K562 (cell line): ENCODE measurements at regions not wholly inside any gene's neighbourhood (a gene's known extent, or its start where the extent isn't known, plus 50 kb on each side); places are given as distances from the start of the nearest gene placed in this dataset.

Experiments
- ATAC-seq: fragments of 200-7000 bp; cut with Tn5 transposase; 3 replicates; pipeline ENCODE4 v1.9.1; 2020; ENCODE audit warnings: moderate library complexity
- BruUV-seq: library from RNA; stranded (reverse); fragments of 400-500 nt; replicated peaks from 2 replicates; lab custom pipeline; 2021; lab: Mats Ljungman, UMichigan
- CTCF ChIA-PET: fragments of 300-600 bp; formaldehyde crosslinking; extraction: SDS; loops from one replicate; lab custom pipeline; 2021; ENCODE audit warnings: low intra/inter-chr PET ratio; lab: Yijun Ruan, JAX
- POLR2A ChIA-PET: fragments of 300-600, 350-650 bp; sonication (Branson Sonifier 250); formaldehyde crosslinking; extraction: SDS; loops from one replicate; lab custom pipeline; 2021; ENCODE audit warnings: antibody characterized with exemption, inconsistent platforms; lab: Yijun Ruan, JAX
- DNase-seq, 4 experiments: peaks; one replicate each; pipeline versions ENCODE4 v3.0.0 to v3.0.0-alpha.2; 2011 to 2018; ENCODE audit warnings: low spot score in 3 of 4, mixed read lengths in 3 of 4; ENCODE audit errors: extremely low read depth in 1 of 4
- FAIRE-seq: peaks from 2 replicates; lab custom pipeline; 2011; peaks lifted over from hg19 to GRCh38; lab: Jason Lieb, UNC
- H2AFZ ChIP-seq: 2 replicates; pipeline ENCODE4 v1.6.0; 2011; ENCODE audit warnings: low read depth, low read length, control low read depth, inconsistent platforms
- H3K27ac ChIP-seq: fragments of 200-600 bp; 3 replicates; pipeline ENCODE4 v1.8.0; 2011; ENCODE audit warnings: low read depth, mild to moderate bottlenecking, control low read depth, inconsistent platforms, low read length, moderate library complexity, mixed read lengths; ENCODE audit errors: extremely low read depth
- H3K27me3 ChIP-seq, 2 experiments: fragments of 300-600 bp in 1 of 2; 2 replicates in 1 of 2; 3 replicates in 1 of 2; pipeline versions ENCODE4 v1.6.0 to v1.8.0; 2011; ENCODE audit warnings: inconsistent platforms in 2 of 2, low read length in 2 of 2, mild to moderate bottlenecking in 1 of 2, mixed read lengths in 1 of 2, moderate library complexity in 1 of 2; ENCODE audit not compliant: control insufficient read depth in 2 of 2, insufficient read depth in 2 of 2
- H3K36me3 ChIP-seq: fragments of 300-600 bp; 3 replicates; pipeline ENCODE4 v1.8.0; 2011; ENCODE audit warnings: mild to moderate bottlenecking, low read length, inconsistent platforms; ENCODE audit not compliant: control insufficient read depth, insufficient read depth
- H3K4me1 ChIP-seq, 2 experiments: fragments of 200-600 bp in 1 of 2; replicated peaks in 1 of 2; 2 replicates in 1 of 2; 3 replicates in 1 of 2; pipeline versions ENCODE4 v1.5.1 to v1.8.0; 2011; ENCODE audit warnings: inconsistent platforms in 2 of 2, low read length in 2 of 2, mild to moderate bottlenecking in 1 of 2, mixed read lengths in 1 of 2, moderate library complexity in 1 of 2; ENCODE audit not compliant: control insufficient read depth in 2 of 2, insufficient read depth in 2 of 2
- H3K4me2 ChIP-seq: 2 replicates; pipeline ENCODE4 v1.6.1; 2011; ENCODE audit warnings: low read length, control low read depth, inconsistent platforms, mixed read lengths; ENCODE audit not compliant: insufficient read depth
- H3K4me3 ChIP-seq: fragments of 200-600 bp; sonication (generic), shearing (Covaris generic); 2 replicates; pipeline ENCODE4 v1.5.1; 2016; ENCODE audit warnings: control low read depth, inconsistent platforms
- H3K79me2 ChIP-seq: fragments of 200-600 bp; 3 replicates; pipeline ENCODE4 v1.8.0; 2011; ENCODE audit warnings: low read length, inconsistent platforms; ENCODE audit not compliant: control insufficient read depth, insufficient read depth
- H3K9ac ChIP-seq, 2 experiments: 2 replicates each; pipeline versions ENCODE4 v1.6.0 to v1.6.1; 2011; ENCODE audit warnings: low read depth in 2 of 2, low read length in 2 of 2, control low read depth in 1 of 2, inconsistent platforms in 1 of 2, mild to moderate bottlenecking in 1 of 2, mixed read lengths in 1 of 2; ENCODE audit not compliant: insufficient read depth in 1 of 2
- H3K9me1 ChIP-seq: one replicate; pipeline ENCODE4 v1.6.0; 2011; ENCODE audit warnings: inconsistent platforms, mild to moderate bottlenecking, low read length, moderate library complexity; ENCODE audit not compliant: control insufficient read depth, insufficient read depth
- H3K9me3 ChIP-seq: replicated peaks from 2 replicates; pipeline ENCODE4 v1.5.1; 2011; ENCODE audit warnings: low read depth, low read length, inconsistent platforms; ENCODE audit not compliant: control insufficient read depth, insufficient read depth
- H4K20me1 ChIP-seq: replicated peaks from 2 replicates; pipeline ENCODE4 v1.6.1; 2011; ENCODE audit warnings: low read length, inconsistent platforms, mixed read lengths; ENCODE audit not compliant: control insufficient read depth, insufficient read depth
- BCOR ChIP-seq: fragments of 450-650 bp; IDR thresholded peaks from 2 replicates; pipeline ENCODE4 v1.6.1; 2016
- DMBX1 ChIP-seq: fragments of 250-450 bp; sonication (Bioruptor Pico); IDR thresholded peaks from 2 replicates; pipeline ENCODE4 v1.8.0; 2022; ENCODE audit warnings: inconsistent platforms, mild to moderate bottlenecking, moderate library complexity, borderline replicate concordance
- HCFC1 ChIP-seq: IDR thresholded peaks from 2 replicates; pipeline ENCODE4 v1.6.1; 2012; ENCODE audit warnings: low read depth, low read length, improper control_type of control experiment
- HIVEP1 ChIP-seq: fragments of 250-450 bp; sonication (Bioruptor Pico); IDR thresholded peaks from 2 replicates; pipeline ENCODE4 v1.4.0; 2020; ENCODE audit warnings: mild to moderate bottlenecking
- NBN ChIP-seq: fragments of 450-650 bp; IDR thresholded peaks from 2 replicates; pipeline ENCODE4 v1.6.1; 2016; ENCODE audit warnings: low read depth, mild to moderate bottlenecking
- ZNF316 ChIP-seq: fragments of 450-650 bp; IDR thresholded peaks from 2 replicates; pipeline ENCODE4 v1.6.1; 2016
- WGBS: fragments of 100-300 bp; shearing (Covaris generic); methylation state at CpG from one replicate; pipeline ENCODE4 v1.1.6; 2016; ENCODE audit warnings: low coverage, mixed read lengths; ENCODE audit not compliant: insufficient coverage; ENCODE audit errors: missing lambda C conversion rate; 5-methylcytosine and 5-hydroxymethylcytosine counted together
- in situ Hi-C: fragments of 300-500 bp; cut with MboI; formaldehyde crosslinking; loops from 4 replicates; pipeline ENCODE4 v1.15.0; 2018; ENCODE audit warnings: inconsistent platforms, mixed read lengths
- intact Hi-C: fragments of 100-400 bp; cut with micrococcal nuclease; formaldehyde crosslinking; loops from 2 replicates; pipeline ENCODE4 v1.14.2; 2022
- TF ChIP-seq, protein P1 (sequence below): fragments of 250-450 bp; sonication (Bioruptor Pico); IDR thresholded peaks from 2 replicates; pipeline ENCODE4 v1.5.1; 2021; ENCODE audit warnings: mild to moderate bottlenecking

- H3K9ac ChIP-seq: no peak overlapping the region
- H2AFZ ChIP-seq: no peak overlapping the region
- FAIRE-seq: no peak
- ChIA-PET POLR2A (no interaction called here), CTCF (no interaction called here)
- DNase-seq: no peak
- no peak overlapping the region for H3K4me2 ChIP-seq
- no TSS peak for BruUV-seq
- TF ChIP-seq ZNF316: no peak
- no peak for TF ChIP-seq DMBX1 (CRISPR knock-in tag)
- TF ChIP-seq HIVEP1 (CRISPR knock-in tag): no peak
- no peak for TF ChIP-seq HCFC1
- TF ChIP-seq NBN: no peak
- TF ChIP-seq, protein P1, sequence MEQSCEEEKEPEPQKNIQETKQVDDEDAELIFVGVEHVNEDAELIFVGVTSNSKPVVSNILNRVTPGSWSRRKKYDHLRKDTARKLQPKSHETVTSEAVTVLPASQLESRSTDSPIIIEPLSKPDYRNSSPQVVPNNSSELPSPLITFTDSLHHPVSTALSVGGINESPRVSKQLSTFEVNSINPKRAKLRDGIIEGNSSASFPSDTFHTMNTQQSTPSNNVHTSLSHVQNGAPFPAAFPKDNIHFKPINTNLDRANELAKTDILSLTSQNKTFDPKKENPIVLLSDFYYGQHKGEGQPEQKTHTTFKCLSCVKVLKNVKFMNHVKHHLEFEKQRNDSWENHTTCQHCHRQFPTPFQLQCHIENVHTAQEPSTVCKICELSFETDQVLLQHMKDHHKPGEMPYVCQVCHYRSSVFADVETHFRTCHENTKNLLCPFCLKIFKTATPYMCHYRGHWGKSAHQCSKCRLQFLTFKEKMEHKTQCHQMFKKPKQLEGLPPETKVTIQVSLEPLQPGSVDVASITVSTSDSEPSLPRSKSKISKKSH (CRISPR knock-in tag): no peak
- no peak for TF ChIP-seq BCOR
- H3K36me3 ChIP-seq: no peaks in the 10 kb centered on the region
- no peaks in the 10 kb centered on the region for H3K4me1 ChIP-seq
- no peak overlapping the region for H3K4me3 ChIP-seq
- in situ Hi-C loops: no loop called here
- no peak overlapping the region for H3K27ac ChIP-seq
- ATAC-seq: no peak
- H3K27me3 ChIP-seq: no peaks in the 10 kb centered on the region
- intact Hi-C loops: no loop called here
- no peaks in the 10 kb centered on the region for H3K79me2 ChIP-seq
- H4K20me1 ChIP-seq: no peaks in the 10 kb centered on the region
- no peaks in the 10 kb centered on the region for H3K9me3 ChIP-seq
- 6% methylated on average over 2 of the region's 2 CpGs for WGBS
- H3K9me1 ChIP-seq: no peaks in the 10 kb centered on the region
These were observed 124.4 kb upstream of the PRL start for GRCh38 chr6:22421198-22421597.
